H1 (cell line): ENCODE measurements at regions not wholly inside any gene's neighbourhood (a gene's known extent, or its start where the extent isn't known, plus 50 kb on each side); places are given as distances from the start of the nearest gene placed in this dataset.

Experiments used
- CTCF ChIA-PET: fragments of 300-600 bp; sonication (Branson Sonifier 250); formaldehyde crosslinking; loops from one replicate; lab custom pipeline; 2021; ENCODE audit not compliant: partially characterized antibody; lab: Charles Lee
- POLR2A ChIA-PET: fragments of 300-600 bp; sonication (Branson Sonifier 250); formaldehyde crosslinking; loops from one replicate; lab custom pipeline; 2021; ENCODE audit warnings: inconsistent platforms; ENCODE audit not compliant: partially characterized antibody; lab: Charles Lee
- DNase-seq, 2 experiments: peaks; one replicate each; pipeline versions ENCODE4 v3.0.0 to v3.0.0-alpha.2; 2010 to 2022; ENCODE audit warnings: low spot score in 2 of 2, low read depth in 1 of 2, mixed read lengths in 1 of 2
- FAIRE-seq: peaks from 2 replicates; lab custom pipeline; 2011; peaks lifted over from hg19 to GRCh38; lab: Jason Lieb, UNC
- H2AFZ ChIP-seq: 2 replicates; pipeline ENCODE4 v1.8.1; 2012; ENCODE audit warnings: low read length, inconsistent platforms
- H2AK5ac ChIP-seq: 2 replicates; pipeline ENCODE4 v1.6.1; 2013; ENCODE audit warnings: low read depth, low read length
- H2BK120ac ChIP-seq: replicated peaks from 2 replicates; pipeline ENCODE3; 2013; ENCODE audit warnings: low read depth, low read length, inconsistent platforms
- H2BK12ac ChIP-seq: 2 replicates; pipeline ENCODE4 v1.6.1; 2013; ENCODE audit warnings: low read depth, low read length
- H2BK15ac ChIP-seq: 2 replicates; pipeline ENCODE4 v1.6.1; 2013; ENCODE audit warnings: low read length
- H2BK20ac ChIP-seq: 2 replicates; pipeline ENCODE4 v1.6.1; 2013; ENCODE audit warnings: low read length
- H2BK5ac ChIP-seq: 2 replicates; pipeline ENCODE4 v1.6.1; 2013; ENCODE audit warnings: low read depth, low read length
- H3K14ac ChIP-seq: 2 replicates; pipeline ENCODE4 v1.6.1; 2013; ENCODE audit warnings: inconsistent platforms; ENCODE audit not compliant: insufficient read length
- H3K18ac ChIP-seq: 2 replicates; pipeline ENCODE4 v1.6.1; 2013; ENCODE audit warnings: low read length; ENCODE audit errors: extremely low read depth
- H3K23ac ChIP-seq: 2 replicates; pipeline ENCODE4 v1.6.1; 2013; ENCODE audit warnings: inconsistent platforms; ENCODE audit not compliant: insufficient read length
- H3K23me2 ChIP-seq: 2 replicates; pipeline ENCODE4 v1.6.1; 2013; ENCODE audit warnings: low read depth, low read length
- H3K27ac ChIP-seq: 2 replicates; pipeline ENCODE4 v1.6.1; 2011; ENCODE audit warnings: low read depth, low read length, inconsistent platforms
- H3K27me3 ChIP-seq, 4 experiments: replicated peaks in 1 of 4; 1 replicate in 1 of 4; 2 replicates in 3 of 4; pipeline versions ENCODE4 v1.6.1 to v1.8.1; 2011 to 2013; ENCODE audit warnings: low read length in 3 of 4, mild to moderate bottlenecking in 3 of 4, inconsistent platforms in 2 of 4, mixed read lengths in 2 of 4, moderate library complexity in 1 of 4; ENCODE audit not compliant: control insufficient read depth in 3 of 4, insufficient read depth in 3 of 4; ENCODE audit errors: extremely low read depth in 1 of 4
- H3K36me3 ChIP-seq, 4 experiments: 2 replicates each; pipeline versions ENCODE4 v1.6.1 to v1.8.1; 2011 to 2013; ENCODE audit warnings: mild to moderate bottlenecking in 4 of 4, low read length in 3 of 4, moderate library complexity in 2 of 4, control low read depth in 1 of 4, inconsistent platforms in 1 of 4; ENCODE audit not compliant: insufficient read depth in 4 of 4, control insufficient read depth in 2 of 4
- H3K4ac ChIP-seq: replicated peaks from 2 replicates; pipeline ENCODE3; 2013; ENCODE audit warnings: low read length, low read depth, mixed read lengths, inconsistent platforms; ENCODE audit not compliant: insufficient read length
- H3K4me1 ChIP-seq, 4 experiments: replicated peaks in 1 of 4; 1 replicate in 1 of 4; 2 replicates in 3 of 4; pipeline versions ENCODE4 v1.6.1 to v1.8.1; 2011 to 2013; ENCODE audit warnings: low read length in 3 of 4, inconsistent platforms in 2 of 4, mixed read lengths in 1 of 4; ENCODE audit not compliant: insufficient read depth in 4 of 4, control insufficient read depth in 3 of 4
- H3K4me2 ChIP-seq, 2 experiments: 2 replicates each; pipeline versions ENCODE4 v1.6.1 to v1.8.1; 2011 to 2013; ENCODE audit warnings: low read depth in 2 of 2, low read length in 2 of 2, control low read depth in 1 of 2, inconsistent platforms in 1 of 2, mild to moderate bottlenecking in 1 of 2; ENCODE audit not compliant: insufficient read depth in 1 of 2
- H3K4me3 ChIP-seq, 4 experiments: fragments of 200-600, 300-600 bp in 1 of 4; sonication (generic), shearing (Covaris generic), sonication (Bioruptor Twin) in 1 of 4; 2 replicates each; pipeline versions ENCODE4 v1.5.1 to v1.8.1; 2011 to 2016; ENCODE audit warnings: low read length in 4 of 4, low read depth in 3 of 4, control low read depth in 2 of 4, inconsistent platforms in 2 of 4, mild to moderate bottlenecking in 2 of 4, mixed read lengths in 1 of 4, moderate library complexity in 1 of 4; ENCODE audit not compliant: insufficient read depth in 2 of 4; ENCODE audit errors: extremely low read depth in 1 of 4
- H3K56ac ChIP-seq: replicated peaks from 2 replicates; pipeline ENCODE3; 2013; ENCODE audit warnings: low read depth, mild to moderate bottlenecking, mixed read lengths, low read length, inconsistent platforms; ENCODE audit not compliant: insufficient read length
- H3K79me1 ChIP-seq: 2 replicates; pipeline ENCODE4 v1.6.1; 2013; ENCODE audit warnings: low read depth, low read length, control low read depth
- H3K79me2 ChIP-seq, 2 experiments: 2 replicates each; pipeline versions ENCODE4 v1.6.1 to v1.8.1; 2012 to 2013; ENCODE audit warnings: low read length in 2 of 2, mild to moderate bottlenecking in 2 of 2, inconsistent platforms in 1 of 2; ENCODE audit not compliant: insufficient read depth in 2 of 2, control insufficient read depth in 1 of 2
- H3K9ac ChIP-seq, 4 experiments: replicated peaks in 1 of 4; 1 replicate in 1 of 4; 2 replicates in 3 of 4; pipeline versions ENCODE4 v1.6.1 to v1.8.1; 2011 to 2013; ENCODE audit warnings: low read depth in 3 of 4, low read length in 3 of 4, control low read depth in 2 of 4, mild to moderate bottlenecking in 2 of 4, moderate library complexity in 2 of 4, inconsistent platforms in 1 of 4; ENCODE audit errors: extremely low read depth in 1 of 4
- H3K9me3 ChIP-seq, 2 experiments: 2 replicates each; pipeline versions ENCODE4 v1.6.1 to v1.8.1; 2012 to 2013; ENCODE audit warnings: mild to moderate bottlenecking in 2 of 2, moderate library complexity in 2 of 2, control low read depth in 1 of 2, inconsistent platforms in 1 of 2, low read depth in 1 of 2, low read length in 1 of 2, mixed read lengths in 1 of 2; ENCODE audit not compliant: insufficient read depth in 2 of 2
- H4K20me1 ChIP-seq, 2 experiments: replicated peaks in 1 of 2; 2 replicates each; pipeline versions ENCODE3 to v1.8.1; 2011 to 2013; ENCODE audit warnings: inconsistent platforms in 2 of 2, low read length in 2 of 2, mild to moderate bottlenecking in 1 of 2; ENCODE audit not compliant: insufficient read depth in 2 of 2, control insufficient read depth in 1 of 2
- H4K5ac ChIP-seq: 2 replicates; pipeline ENCODE4 v1.6.1; 2013; ENCODE audit warnings: low read length, low read depth, mixed read lengths, inconsistent platforms; ENCODE audit not compliant: insufficient read length
- H4K8ac ChIP-seq: 2 replicates; pipeline ENCODE4 v1.8.0; 2013; ENCODE audit warnings: mild to moderate bottlenecking, moderate library complexity, low read length, inconsistent platforms; ENCODE audit not compliant: insufficient read depth; ENCODE audit errors: extremely low read depth
- H4K91ac ChIP-seq: replicated peaks from 2 replicates; pipeline ENCODE3; 2013; ENCODE audit warnings: low read length, mixed read lengths, inconsistent platforms; ENCODE audit not compliant: insufficient read length
- CBX5 ChIP-seq: fragments of 300-800, 300-1000 bp; sonication (generic); IDR thresholded peaks from 2 replicates; pipeline ENCODE4 v1.7.1; 2016; ENCODE audit warnings: antibody characterized with exemption, low read length, low read depth
- CEBPB ChIP-seq: IDR thresholded peaks from 2 replicates; pipeline ENCODE4 v1.6.1; 2012; ENCODE audit warnings: low read depth, low read length
- CREB1 ChIP-seq: IDR thresholded peaks from 2 replicates; pipeline ENCODE4 v1.6.1; 2012; ENCODE audit warnings: inconsistent platforms
- EP300 ChIP-seq, 2 experiments: IDR thresholded peaks; 1 replicate in 1 of 2; 2 replicates in 1 of 2; pipeline ENCODE4 v1.6.1; 2011 to 2012; ENCODE audit warnings: low read depth in 2 of 2, low read length in 2 of 2, mild to moderate bottlenecking in 2 of 2, borderline replicate concordance in 1 of 2, inconsistent platforms in 1 of 2, moderate library complexity in 1 of 2
- KDM4A ChIP-seq: IDR thresholded peaks from one replicate; pipeline ENCODE4 v1.7.1; 2012; ENCODE audit warnings: low read depth, mild to moderate bottlenecking, moderate library complexity, low read length, inconsistent platforms; ENCODE audit not compliant: severe bottlenecking
- PHF8 ChIP-seq: fragments of 200-600 bp; sonication (generic); conservative IDR thresholded peaks from 2 replicates; pipeline ENCODE4 v1.7.1; 2012; ENCODE audit warnings: low read depth, mild to moderate bottlenecking, inconsistent platforms, low read length, moderate library complexity
- SP1 ChIP-seq: IDR thresholded peaks from 2 replicates; pipeline ENCODE4 v1.6.1; 2011; ENCODE audit warnings: low read depth, low read length
- SP2 ChIP-seq: IDR thresholded peaks from 2 replicates; pipeline ENCODE4 v1.6.1; 2012; ENCODE audit warnings: mild to moderate bottlenecking, low read length, inconsistent platforms
- TAF7 ChIP-seq: optimal IDR thresholded peaks from 2 replicates; pipeline ENCODE3; 2011; ENCODE audit warnings: low read depth, mild to moderate bottlenecking, inconsistent platforms, low read length, moderate library complexity, borderline replicate concordance
- WGBS, 2 experiments: shearing (Covaris generic) in 1 of 2; methylation state at CpG; one replicate each; pipeline versions ENCODE4 v1.1.6 to v1.1.7; 2013 to 2015; ENCODE audit warnings: low lambda C conversion rate in 2 of 2, mixed read lengths in 2 of 2, inconsistent platforms in 1 of 2, low coverage in 1 of 2, missing lambda C conversion rate in 1 of 2; ENCODE audit not compliant: insufficient replicate concordance in 2 of 2, insufficient coverage in 1 of 2, insufficient read length in 1 of 2; ENCODE audit errors: extremely low coverage in 1 of 2, missing lambda C conversion rate in 1 of 2; 5-methylcytosine and 5-hydroxymethylcytosine counted together

GRCh38 chr16:64149756-64150155, 972.1 kb downstream of the CDH11 start:
- no peaks in the 10 kb centered on the region for H3K4me1 ChIP-seq
- H3K27me3 ChIP-seq = no peaks in the 10 kb centered on the region
- H2BK20ac ChIP-seq = no peak overlapping the region
- ChIA-PET POLR2A (no interaction called here), CTCF (no interaction called here)
- DNase-seq = no peak
- H3K79me2 ChIP-seq = no peaks in the 10 kb centered on the region
- FAIRE-seq = no peak
- H4K20me1 ChIP-seq = no peaks in the 10 kb centered on the region
- no peaks in the 10 kb centered on the region for H3K23me2 ChIP-seq
- H4K5ac ChIP-seq = no peak overlapping the region
- H2BK5ac ChIP-seq = no peak overlapping the region
- H2BK120ac ChIP-seq = no peak overlapping the region
- H4K8ac ChIP-seq = no peak overlapping the region
- no peak overlapping the region for H2BK12ac ChIP-seq
- H3K4me3 ChIP-seq = no peak overlapping the region
- no peaks in the 10 kb centered on the region for H3K79me1 ChIP-seq
- TF ChIP-seq KDM4A (no peak), CREB1 (no peak), PHF8 (no peak), SP1 (no peak), EP300 (IDR thresholded peaks at IDR 0.05; ENCODE audit: borderline replicate concordance in 1 of 2, low read depth in 2 of 2, low read length in 2 of 2) (no peak), CEBPB (no peak), SP2 (no peak), CBX5 (no peak), TAF7 (no peak)
- no peak overlapping the region for H3K4me2 ChIP-seq
- H3K9ac ChIP-seq = no peak overlapping the region
- H2BK15ac ChIP-seq = no peak overlapping the region
- no peaks in the 10 kb centered on the region; a peak in 1 of 4 replicates for H3K9me3 ChIP-seq
- H3K4ac ChIP-seq = no peak overlapping the region
- no peaks in the 10 kb centered on the region for H3K36me3 ChIP-seq
- no peak overlapping the region for H2AFZ ChIP-seq
- no peak overlapping the region for H4K91ac ChIP-seq
- no peak overlapping the region for H3K56ac ChIP-seq
- no peak overlapping the region for H3K23ac ChIP-seq
- no peak overlapping the region for H2AK5ac ChIP-seq
- H3K18ac ChIP-seq = no peak overlapping the region
- 88% methylated on average over 2 of the region's 2 CpGs; no CpG with 5 or more reads in 1 of the 2 experiments for WGBS, 2 experiments
- H3K14ac ChIP-seq = no peak overlapping the region
- no peak overlapping the region for H3K27ac ChIP-seq
